Ishikawa (cell line): ENCODE measurements at regions not wholly inside any gene's neighbourhood (a gene's known extent, or its start where the extent isn't known, plus 50 kb on each side); places are given as distances from the start of the nearest gene placed in this dataset.

Experiments
- CEBPB ChIP-seq: IDR thresholded peaks from 2 replicates; pipeline ENCODE4 v1.6.1; 2012
- CREB1 ChIP-seq: IDR thresholded peaks from 2 replicates; pipeline ENCODE4 v1.6.1; 2012; ENCODE audit warnings: low read depth
- EGR1 ChIP-seq: IDR thresholded peaks from 2 replicates; pipeline ENCODE4 v1.6.1; 2012
- EP300 ChIP-seq: IDR thresholded peaks from 2 replicates; pipeline ENCODE4 v1.6.1; 2012; ENCODE audit warnings: borderline replicate concordance
- FOXM1 ChIP-seq: IDR thresholded peaks from 2 replicates; pipeline ENCODE4 v1.6.1; 2012; ENCODE audit warnings: low read depth, borderline replicate concordance
- NFIC ChIP-seq: IDR thresholded peaks from 2 replicates; pipeline ENCODE4 v1.6.1; 2012
- RAD21 ChIP-seq: IDR thresholded peaks from 2 replicates; pipeline ENCODE4 v1.6.1; 2012; ENCODE audit warnings: low read depth
- TAF1 ChIP-seq: IDR thresholded peaks from 2 replicates; pipeline ENCODE4 v1.6.1; 2012; ENCODE audit warnings: low read depth, mild to moderate bottlenecking
- TCF12 ChIP-seq: IDR thresholded peaks from 2 replicates; pipeline ENCODE4 v1.6.1; 2012; ENCODE audit warnings: low read depth
- TEAD4 ChIP-seq: IDR thresholded peaks from 2 replicates; pipeline ENCODE4 v1.6.1; 2012
- USF1 ChIP-seq: IDR thresholded peaks from 2 replicates; pipeline ENCODE4 v1.6.1; 2012
- YY1 ChIP-seq: IDR thresholded peaks from 2 replicates; pipeline ENCODE4 v1.6.1; 2012; ENCODE audit warnings: low read depth
- ZBTB7A ChIP-seq: IDR thresholded peaks from 2 replicates; pipeline ENCODE4 v1.6.1; 2012; ENCODE audit warnings: low read depth
- TF ChIP-seq, protein P1 (sequence below): IDR thresholded peaks from 2 replicates; pipeline ENCODE4 v1.6.1; 2012; ENCODE audit warnings: low read depth, mild to moderate bottlenecking
- TF ChIP-seq, protein P2 (sequence below): IDR thresholded peaks from 2 replicates; pipeline ENCODE4 v1.6.1; 2012

- TF ChIP-seq FOXM1 (no peak), TEAD4 (no peak), TCF12 (no peak), CEBPB (no peak), EP300 (no peak)
- TF ChIP-seq, protein P1, sequence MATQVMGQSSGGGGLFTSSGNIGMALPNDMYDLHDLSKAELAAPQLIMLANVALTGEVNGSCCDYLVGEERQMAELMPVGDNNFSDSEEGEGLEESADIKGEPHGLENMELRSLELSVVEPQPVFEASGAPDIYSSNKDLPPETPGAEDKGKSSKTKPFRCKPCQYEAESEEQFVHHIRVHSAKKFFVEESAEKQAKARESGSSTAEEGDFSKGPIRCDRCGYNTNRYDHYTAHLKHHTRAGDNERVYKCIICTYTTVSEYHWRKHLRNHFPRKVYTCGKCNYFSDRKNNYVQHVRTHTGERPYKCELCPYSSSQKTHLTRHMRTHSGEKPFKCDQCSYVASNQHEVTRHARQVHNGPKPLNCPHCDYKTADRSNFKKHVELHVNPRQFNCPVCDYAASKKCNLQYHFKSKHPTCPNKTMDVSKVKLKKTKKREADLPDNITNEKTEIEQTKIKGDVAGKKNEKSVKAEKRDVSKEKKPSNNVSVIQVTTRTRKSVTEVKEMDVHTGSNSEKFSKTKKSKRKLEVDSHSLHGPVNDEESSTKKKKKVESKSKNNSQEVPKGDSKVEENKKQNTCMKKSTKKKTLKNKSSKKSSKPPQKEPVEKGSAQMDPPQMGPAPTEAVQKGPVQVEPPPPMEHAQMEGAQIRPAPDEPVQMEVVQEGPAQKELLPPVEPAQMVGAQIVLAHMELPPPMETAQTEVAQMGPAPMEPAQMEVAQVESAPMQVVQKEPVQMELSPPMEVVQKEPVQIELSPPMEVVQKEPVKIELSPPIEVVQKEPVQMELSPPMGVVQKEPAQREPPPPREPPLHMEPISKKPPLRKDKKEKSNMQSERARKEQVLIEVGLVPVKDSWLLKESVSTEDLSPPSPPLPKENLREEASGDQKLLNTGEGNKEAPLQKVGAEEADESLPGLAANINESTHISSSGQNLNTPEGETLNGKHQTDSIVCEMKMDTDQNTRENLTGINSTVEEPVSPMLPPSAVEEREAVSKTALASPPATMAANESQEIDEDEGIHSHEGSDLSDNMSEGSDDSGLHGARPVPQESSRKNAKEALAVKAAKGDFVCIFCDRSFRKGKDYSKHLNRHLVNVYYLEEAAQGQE: no peak
- TF ChIP-seq, protein P2, sequence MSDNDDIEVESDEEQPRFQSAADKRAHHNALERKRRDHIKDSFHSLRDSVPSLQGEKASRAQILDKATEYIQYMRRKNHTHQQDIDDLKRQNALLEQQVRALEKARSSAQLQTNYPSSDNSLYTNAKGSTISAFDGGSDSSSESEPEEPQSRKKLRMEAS: no peak
Observed at GRCh38 chr18:41783879-41784278, 171.2 kb upstream of the PIK3C3 start.

DNA sequence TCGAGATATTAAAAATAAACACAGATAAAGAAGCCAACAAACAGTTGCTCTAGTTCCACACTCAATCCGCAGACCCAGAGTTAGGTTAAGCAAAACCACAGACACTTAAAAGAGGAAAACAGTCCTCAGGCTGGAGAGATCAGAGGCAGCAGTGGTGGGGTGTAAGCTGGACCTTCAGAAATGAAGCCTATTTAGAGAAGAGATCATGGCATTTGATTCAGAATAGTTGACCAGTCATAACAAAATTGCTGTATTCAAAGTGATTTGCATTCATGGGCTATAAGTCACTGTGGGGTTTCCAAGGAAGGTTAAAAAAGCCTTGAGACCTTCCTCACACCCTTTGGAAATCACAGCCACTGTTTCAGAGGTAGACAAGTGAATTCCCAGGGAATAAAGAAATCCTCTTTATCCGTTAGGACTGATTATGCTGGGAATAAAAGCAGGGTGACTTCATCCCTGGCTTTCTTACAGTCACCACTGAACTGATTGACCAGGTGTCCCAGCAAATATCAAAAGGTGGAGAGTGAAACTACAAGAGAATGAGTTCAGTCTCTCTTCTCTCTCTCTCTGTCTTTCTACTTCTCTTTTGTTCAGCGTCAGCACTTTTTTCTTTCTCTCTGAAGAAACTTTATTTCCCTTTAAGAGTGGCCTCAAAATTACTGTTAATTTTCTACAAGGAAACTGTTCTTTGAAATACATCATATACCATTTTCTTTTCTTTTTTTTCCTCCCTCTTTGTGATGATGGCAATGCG lies 171.8 kb upstream of the PIK3C3 start:
- TF ChIP-seq YY1 (no peak), EP300 (no peak), TEAD4 (no peak), FOXM1 (no peak), CEBPB (no peak)
- TF ChIP-seq, protein P2: no peak
- TF ChIP-seq, protein P1: no peak

DNA sequence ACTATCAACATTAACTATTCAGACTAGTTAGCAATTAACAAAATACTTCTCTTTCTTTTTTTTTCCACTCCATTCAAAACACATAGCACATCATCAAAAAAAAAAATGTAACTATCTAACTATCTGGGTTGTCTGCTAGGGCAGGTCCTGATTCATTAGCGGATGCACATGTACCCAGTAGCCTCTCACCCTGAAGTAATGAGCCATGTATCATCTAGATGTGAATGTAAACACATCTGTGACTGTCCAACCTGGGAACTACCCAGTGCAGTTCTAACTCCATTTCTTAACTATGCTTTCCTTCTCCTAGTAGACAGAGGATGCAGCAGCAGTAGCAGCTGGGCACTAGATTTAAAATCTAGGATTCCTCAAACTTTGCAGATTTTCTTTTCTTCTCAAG lies 183.1 kb upstream of the PIK3C3 start:
- TF ChIP-seq NFIC (no peak), TAF1 (no peak), FOXM1 (no peak), CEBPB (no peak), EGR1 (no peak), TCF12 (no peak)
- TF ChIP-seq, protein P2: no peak

DNA sequence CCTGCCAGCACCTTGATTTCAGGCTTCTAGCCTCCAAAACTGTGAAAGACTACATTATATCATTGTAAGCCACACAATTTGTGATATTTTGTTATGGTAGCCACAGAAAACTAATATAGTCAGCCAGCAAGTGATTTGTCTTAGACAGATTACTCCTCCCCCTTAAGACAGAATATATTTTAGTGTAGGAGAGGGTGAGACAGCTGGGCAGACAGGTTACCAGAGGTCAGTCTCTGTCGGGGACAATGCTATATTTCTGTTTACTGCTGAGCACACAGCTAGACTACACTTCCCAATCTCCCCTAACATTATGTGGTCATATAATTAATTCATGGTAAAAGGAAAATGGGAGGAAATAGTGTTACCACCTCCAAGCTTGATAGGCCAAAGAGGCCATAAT lies 185.8 kb upstream of the PIK3C3 start:
- TF ChIP-seq RAD21 (no peak), ZBTB7A (no peak), YY1 (no peak), NFIC (no peak), TAF1 (no peak), TEAD4 (no peak), EP300 (no peak), TCF12 (no peak), EGR1 (no peak), CREB1 (no peak), CEBPB (no peak), FOXM1 (no peak), USF1 (no peak)
- TF ChIP-seq, protein P1: no peak
- TF ChIP-seq, protein P2: no peak

GRCh38 chr18:41768467-41768866 lies 186.6 kb upstream of the PIK3C3 start:
- TF ChIP-seq NFIC (no peak), CEBPB (no peak)
- TF ChIP-seq, protein P1: no peak
